Cardiac fibroblast (primary cell): ENCODE measurements at regions not wholly inside any gene's neighbourhood (a gene's known extent, or its start where the extent isn't known, plus 50 kb on each side); places are given as distances from the start of the nearest gene placed in this dataset.

Experiments
- DNase-seq, 2 donors: peaks; one replicate each; pipeline versions ENCODE4 v3.0.0 to v3.0.0-alpha.2; 2010; ENCODE audit warnings: low read depth in 2 of 2
- H3K4me3 ChIP-seq, 2 donors: replicated peaks in 1 of 2; 1 replicate in 1 of 2; 2 replicates in 1 of 2; pipeline ENCODE4 v1.5.1; 2011; ENCODE audit warnings: low read depth in 2 of 2, low read length in 2 of 2, mild to moderate bottlenecking in 2 of 2, moderate library complexity in 1 of 2
- CTCF ChIP-seq: IDR thresholded peaks from one replicate; pipeline ENCODE4 v1.5.1; 2011; ENCODE audit warnings: low read depth, mild to moderate bottlenecking, low read length, inconsistent platforms

GRCh38 chr12:24153079-24153478 lies 203.6 kb upstream of the SOX5 start:
- H3K4me3 ChIP-seq: no peak overlapping the region
- DNase-seq: no peak
- TF ChIP-seq CTCF: no peak

- TF ChIP-seq CTCF: no peak
These were observed 202.8 kb upstream of the SOX5 start for GRCh38 chr12:24152270-24152669.

DNA sequence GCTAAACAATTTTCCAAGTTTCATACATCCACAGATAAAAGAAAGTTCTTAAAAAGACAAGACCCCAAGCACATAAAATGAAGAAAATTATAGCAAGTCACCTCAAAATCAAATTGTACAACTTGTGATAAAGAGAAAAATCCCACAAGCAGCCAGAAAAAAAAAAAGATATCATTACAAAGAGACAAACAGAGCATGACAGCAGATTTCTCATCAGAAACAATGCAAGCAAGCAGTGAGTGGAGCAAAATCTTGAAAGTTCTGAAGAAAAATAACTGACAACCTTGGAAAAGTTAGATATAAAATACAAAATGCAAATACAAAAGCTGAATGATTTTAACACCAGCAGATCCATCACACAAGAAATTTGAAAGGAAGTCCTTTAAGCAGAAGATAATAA lies 194.5 kb upstream of the SOX5 start:
- H3K4me3 ChIP-seq: no peak overlapping the region
- DNase-seq: no peak
- no peak for TF ChIP-seq CTCF

More at GRCh38 chr12:24152270-24152669, 202.8 kb upstream of the SOX5 start:
- DNase-seq: no peak
- H3K4me3 ChIP-seq: no peak overlapping the region

- no peak overlapping the region for H3K4me3 ChIP-seq
- DNase-seq: no peak
- no peak for TF ChIP-seq CTCF
These were observed 189.6 kb upstream of the SOX5 start for GRCh38 chr12:24139035-24139434.

GRCh38 chr12:24138041-24138440 lies 188.6 kb upstream of the SOX5 start:
- no peak overlapping the region for H3K4me3 ChIP-seq
- DNase-seq: no peak
- no peak for TF ChIP-seq CTCF

DNA sequence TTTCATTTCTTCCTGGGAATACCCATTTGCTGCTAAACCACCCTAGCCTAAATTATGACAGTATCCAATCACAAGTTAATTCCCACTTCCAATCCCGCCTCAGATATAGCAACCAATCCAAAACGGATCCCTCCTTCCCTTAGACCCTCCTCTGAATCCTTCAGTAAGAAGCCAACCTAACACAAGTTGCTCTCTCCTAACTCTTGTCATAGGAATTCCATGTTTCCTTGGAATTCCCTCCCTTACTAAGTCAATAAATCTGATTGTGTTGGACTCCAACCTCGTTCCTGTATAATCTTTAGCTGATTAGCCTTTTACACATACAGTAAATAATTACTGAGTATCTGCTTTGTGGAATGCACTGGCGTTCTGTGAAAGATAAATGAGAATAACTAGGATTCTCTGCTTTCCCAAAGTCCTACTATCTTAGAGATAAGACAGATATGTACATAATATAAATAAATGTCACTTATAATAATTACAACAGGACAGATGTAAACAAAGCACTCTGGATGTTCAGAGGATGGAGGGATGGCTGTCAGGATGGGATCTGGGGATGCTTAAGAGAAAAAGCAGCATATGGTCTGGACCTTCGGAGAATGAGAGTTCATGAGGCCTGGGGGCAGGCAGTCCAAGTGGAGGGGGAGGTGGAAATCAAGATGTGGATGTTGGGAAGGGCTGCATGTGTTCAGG lies 185.8 kb upstream of the SOX5 start:
- TF ChIP-seq CTCF: no peak
- H3K4me3 ChIP-seq: no peak overlapping the region
- no peak for DNase-seq

DNA sequence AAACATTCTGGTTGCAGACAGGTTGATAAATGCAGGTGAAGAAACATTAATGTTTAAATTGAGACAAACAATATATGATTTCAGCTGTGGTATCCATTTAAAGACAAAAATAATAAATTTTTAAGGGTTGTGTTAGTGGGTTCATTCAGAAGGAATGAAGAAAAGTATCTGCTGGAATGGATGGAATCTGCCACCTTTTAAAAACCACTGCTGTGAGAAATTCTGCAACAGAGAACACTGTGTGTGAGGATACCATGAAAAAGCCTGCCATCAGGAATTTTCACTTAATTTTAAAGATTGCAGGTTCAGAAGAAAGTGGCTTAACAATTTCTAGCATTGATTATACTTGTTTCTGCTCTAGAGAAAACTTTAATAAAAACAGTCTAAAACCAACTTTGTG lies 184.6 kb upstream of the SOX5 start:
- DNase-seq: no peak
- no peak overlapping the region for H3K4me3 ChIP-seq
- no peak for TF ChIP-seq CTCF
